NCI-H187 (cell line): ENCODE measurements at regions not wholly inside any gene's neighbourhood (a gene's known extent, or its start where the extent isn't known, plus 50 kb on each side); places are given as distances from the start of the nearest gene placed in this dataset.

Experiments used
- DNase-seq, 2 experiments: peaks; one replicate each; lab custom pipeline; 2025; lab: John Stamatoyannopoulos, UW

- no peak for DNase-seq
Measured at GRCh38 chr1:36743286-36744005, 260.7 kb upstream of the CSF3R start.

- no peak for DNase-seq
Measured at GRCh38 chr1:36741066-36741465, 258.4 kb upstream of the CSF3R start.

- DNase-seq: no peak
Measured at GRCh38 chr1:36740446-36740845, 257.7 kb upstream of the CSF3R start.

- DNase-seq: no peak
Measured at GRCh38 chr1:36739703-36740289, 257.1 kb upstream of the CSF3R start.

GRCh38 chr1:36738245-36738644 is 255.5 kb upstream of the CSF3R start:
- DNase-seq: no peak

- DNase-seq: no peak
Measured at GRCh38 chr1:36737767-36738166, 255.1 kb upstream of the CSF3R start.

- no peak for DNase-seq
Measured at GRCh38 chr1:36737038-36737555, 254.4 kb upstream of the CSF3R start.

- DNase-seq: no peak
Measured at GRCh38 chr1:36735939-36736730, 253.4 kb upstream of the CSF3R start.

- no peak for DNase-seq
Measured at GRCh38 chr1:36735436-36735835, 252.7 kb upstream of the CSF3R start.

- no peak for DNase-seq
Measured at GRCh38 chr1:36734356-36734755, 251.6 kb upstream of the CSF3R start.

- no peak for DNase-seq
Measured at GRCh38 chr1:36733748-36734147, 251.0 kb upstream of the CSF3R start.

GRCh38 chr1:36732015-36732356 is 249.3 kb upstream of the CSF3R start:
- DNase-seq: no peak

- DNase-seq: no peak
Measured at GRCh38 chr1:36731226-36732014, 248.7 kb upstream of the CSF3R start.

- DNase-seq: no peak
Measured at GRCh38 chr1:36730599-36730998, 247.9 kb upstream of the CSF3R start.

GRCh38 chr1:36729716-36730510 is 247.2 kb upstream of the CSF3R start:
- DNase-seq: no peak

- no peak for DNase-seq
Measured at GRCh38 chr1:36729289-36729688, 246.6 kb upstream of the CSF3R start.

- DNase-seq: no peak
Measured at GRCh38 chr1:36728846-36729245, 246.1 kb upstream of the CSF3R start.

GRCh38 chr1:36728051-36728450 is 245.3 kb upstream of the CSF3R start:
- no peak for DNase-seq

GRCh38 chr1:36725151-36725550 is 242.4 kb upstream of the CSF3R start:
- no peak for DNase-seq

GRCh38 chr1:36723813-36724212 is 241.1 kb upstream of the CSF3R start:
- DNase-seq: no peak

GRCh38 chr1:36722871-36723270 is 240.2 kb upstream of the CSF3R start:
- DNase-seq: no peak
